Activated CD8-positive, alpha-beta T cell treated with anti-CD3 and anti-CD28 coated beads for 36 hours (primary cell): ENCODE measurements at regions not wholly inside any gene's neighbourhood (a gene's known extent, or its start where the extent isn't known, plus 50 kb on each side); places are given as distances from the start of the nearest gene placed in this dataset.
"Not testable (repeated sequence)": the region's sequence is repeated elsewhere in the genome, so short reads cannot be mapped to it uniquely, and the experiment has no call there.

Experiments
- ATAC-seq: fragments of 200-7000 bp; cut with Tn5 transposase; one replicate; pipeline ENCODE4 v1.10.0; 2021; ENCODE audit warnings: mild to moderate bottlenecking, moderate library complexity
- CTCF ChIA-PET: fragments of 350-600 bp; sonication (Branson Sonifier 250); formaldehyde crosslinking; loops from one replicate; lab custom pipeline; 2021; ENCODE audit warnings: antibody characterized with exemption; lab: Charles Lee
- POLR2A ChIA-PET: fragments of 350-600 bp; sonication (Branson Sonifier 250); formaldehyde crosslinking; loops from one replicate; lab custom pipeline; 2021; ENCODE audit warnings: antibody characterized with exemption; lab: Charles Lee
- DNase-seq: peaks from one replicate; pipeline ENCODE4 v3.0.0-alpha.2; 2020
- H3K27ac Mint-ChIP-seq: one replicate; pipeline ENCODE4 v1.8.0; 2021; ENCODE audit warnings: mild to moderate bottlenecking, mixed read lengths
- H3K27me3 Mint-ChIP-seq: one replicate; pipeline ENCODE4 v1.8.0; 2021; ENCODE audit warnings: mixed read lengths
- H3K36me3 Mint-ChIP-seq: one replicate; pipeline ENCODE4 v1.8.0; 2021; ENCODE audit warnings: low read depth, mixed read lengths
- H3K4me1 Mint-ChIP-seq: one replicate; pipeline ENCODE4 v1.8.0; 2021; ENCODE audit warnings: low read depth, mixed read lengths
- H3K4me3 Mint-ChIP-seq: one replicate; pipeline ENCODE4 v1.8.0; 2021; ENCODE audit warnings: mild to moderate bottlenecking, moderate library complexity, mixed read lengths
- H3K9me3 Mint-ChIP-seq: one replicate; pipeline ENCODE4 v1.8.0; 2021; ENCODE audit warnings: mixed read lengths
- intact Hi-C: fragments of 100-400 bp; cut with micrococcal nuclease; formaldehyde crosslinking; loops from one replicate; pipeline ENCODE4 v1.10.0; 2022
- TF ChIP-seq, protein P1 (sequence below): fragments of 200-600 bp; IDR thresholded peaks from one replicate; pipeline ENCODE4 v1.8.0; 2022; ENCODE audit warnings: antibody characterized with exemption, mild to moderate bottlenecking

GRCh38 chr9:15069106-15069505 lies 158.9 kb upstream of the FREM1 start:
- intact Hi-C loops = no loop called here
- TF ChIP-seq, protein P1, sequence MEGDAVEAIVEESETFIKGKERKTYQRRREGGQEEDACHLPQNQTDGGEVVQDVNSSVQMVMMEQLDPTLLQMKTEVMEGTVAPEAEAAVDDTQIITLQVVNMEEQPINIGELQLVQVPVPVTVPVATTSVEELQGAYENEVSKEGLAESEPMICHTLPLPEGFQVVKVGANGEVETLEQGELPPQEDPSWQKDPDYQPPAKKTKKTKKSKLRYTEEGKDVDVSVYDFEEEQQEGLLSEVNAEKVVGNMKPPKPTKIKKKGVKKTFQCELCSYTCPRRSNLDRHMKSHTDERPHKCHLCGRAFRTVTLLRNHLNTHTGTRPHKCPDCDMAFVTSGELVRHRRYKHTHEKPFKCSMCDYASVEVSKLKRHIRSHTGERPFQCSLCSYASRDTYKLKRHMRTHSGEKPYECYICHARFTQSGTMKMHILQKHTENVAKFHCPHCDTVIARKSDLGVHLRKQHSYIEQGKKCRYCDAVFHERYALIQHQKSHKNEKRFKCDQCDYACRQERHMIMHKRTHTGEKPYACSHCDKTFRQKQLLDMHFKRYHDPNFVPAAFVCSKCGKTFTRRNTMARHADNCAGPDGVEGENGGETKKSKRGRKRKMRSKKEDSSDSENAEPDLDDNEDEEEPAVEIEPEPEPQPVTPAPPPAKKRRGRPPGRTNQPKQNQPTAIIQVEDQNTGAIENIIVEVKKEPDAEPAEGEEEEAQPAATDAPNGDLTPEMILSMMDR = no peak
- Mint-ChIP-seq H3K4me1 (no peaks in the 10 kb centered on the region), H3K9me3 (no peaks in the 10 kb centered on the region), H3K4me3 (no peak overlapping the region), H3K27me3 (peaks cover 2% of the 10 kb centered on the region), H3K27ac (no peak overlapping the region), H3K36me3 (no peaks in the 10 kb centered on the region)
- no peak for DNase-seq
- CTCF ChIA-PET = interaction anchor here (1.6 kb wide), 1 partner anchor 66 kb away, joined by 4 read pairs; no protein-coding TSS in a partner anchor
- POLR2A ChIA-PET = no interaction called here
- ATAC-seq = no peak

DNA sequence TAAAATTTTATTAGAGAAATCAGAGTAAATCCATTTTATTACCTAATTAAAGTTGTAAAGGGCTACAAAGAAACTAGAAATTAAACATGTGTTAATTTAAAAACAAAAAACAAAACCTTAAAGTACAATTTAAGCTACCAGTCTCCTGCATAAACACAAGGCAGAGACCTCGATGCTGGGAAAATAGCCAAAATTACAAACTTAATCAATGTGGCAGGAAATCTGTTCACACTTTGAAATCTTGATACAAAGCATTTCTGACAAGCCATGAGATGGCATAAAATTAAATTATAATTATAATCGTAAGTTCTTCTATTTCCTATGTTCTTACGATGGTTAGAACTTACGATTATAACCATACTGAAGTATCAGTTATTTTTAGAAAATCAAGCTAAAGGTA lies 158.0 kb upstream of the FREM1 start:
- POLR2A ChIA-PET = no interaction called here
- H3K9me3 Mint-ChIP-seq = no peaks in the 10 kb centered on the region
- intact Hi-C loops = no loop called here
- CTCF ChIA-PET = no interaction called here
- ATAC-seq = no peak
- TF ChIP-seq, protein P1 = no peak
- peaks cover 2% of the 10 kb centered on the region for H3K27me3 Mint-ChIP-seq
- H3K27ac Mint-ChIP-seq = no peak overlapping the region
- no peak for DNase-seq
- no peak overlapping the region for H3K4me3 Mint-ChIP-seq
- no peaks in the 10 kb centered on the region for H3K36me3 Mint-ChIP-seq
- no peaks in the 10 kb centered on the region for H3K4me1 Mint-ChIP-seq

DNA sequence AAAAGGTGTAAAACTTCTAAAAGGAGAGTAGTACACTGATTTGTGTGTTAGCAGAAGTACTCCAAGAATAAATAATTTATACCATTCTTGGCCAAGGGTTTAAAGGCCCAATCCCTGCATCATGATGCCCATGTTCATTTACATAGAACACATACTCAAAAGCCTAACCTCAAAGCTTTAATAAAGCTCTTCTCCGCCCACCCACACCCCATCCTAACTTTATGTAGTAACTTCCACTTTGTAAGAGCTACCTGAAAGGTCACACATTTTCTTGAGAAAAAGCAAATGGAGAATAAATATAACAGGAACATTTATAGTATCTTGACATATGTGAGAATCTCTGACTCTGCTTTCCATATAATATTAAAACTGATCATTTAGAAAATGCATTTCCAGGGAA lies 148.8 kb upstream of the FREM1 start:
- Mint-ChIP-seq H3K36me3 (no peaks in the 10 kb centered on the region), H3K27ac (no peak overlapping the region), H3K4me3 (no peak overlapping the region), H3K4me1 (no peaks in the 10 kb centered on the region), H3K27me3 (peaks cover 6% of the 10 kb centered on the region), H3K9me3 (no peaks in the 10 kb centered on the region)
- DNase-seq (no peak), ATAC-seq (no peak)
- intact Hi-C loops = no loop called here
- CTCF ChIA-PET = interaction anchor here (0.6 to 0.7 kb wide), 2 partner anchors 26 to 84 kb away, joined by 3 read pairs; no protein-coding TSS in a partner anchor
- POLR2A ChIA-PET = no interaction called here
- TF ChIP-seq, protein P1 = no peak

DNA sequence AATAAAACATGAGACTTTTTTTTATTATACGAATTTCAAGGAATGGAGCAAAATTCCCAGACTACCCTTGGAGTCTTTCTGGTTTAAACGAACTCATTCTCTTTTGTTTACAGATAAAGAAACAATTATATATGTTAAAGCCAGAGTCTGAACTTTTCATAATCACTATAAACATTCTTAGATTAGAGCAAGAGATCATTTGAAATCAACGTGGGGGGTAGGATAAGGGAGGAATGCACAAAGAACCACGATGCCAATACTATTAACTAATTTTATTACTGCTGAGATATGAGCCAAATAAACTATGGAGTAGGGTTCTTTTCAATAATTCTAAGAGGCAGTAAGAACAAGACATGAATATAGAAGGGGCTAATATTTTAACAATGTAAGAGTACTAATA lies 148.0 kb upstream of the FREM1 start:
- no peaks in the 10 kb centered on the region for H3K4me1 Mint-ChIP-seq
- peaks cover 6% of the 10 kb centered on the region for H3K27me3 Mint-ChIP-seq
- H3K9me3 Mint-ChIP-seq = no peaks in the 10 kb centered on the region
- no peaks in the 10 kb centered on the region for H3K36me3 Mint-ChIP-seq
- no peak overlapping the region for H3K4me3 Mint-ChIP-seq
- no peak overlapping the region for H3K27ac Mint-ChIP-seq
- DNase-seq (no peak), ATAC-seq (no peak)
- TF ChIP-seq, protein P1 = no peak
- CTCF ChIA-PET = no interaction called here
- intact Hi-C loops = no loop called here
- POLR2A ChIA-PET = no interaction called here

DNA sequence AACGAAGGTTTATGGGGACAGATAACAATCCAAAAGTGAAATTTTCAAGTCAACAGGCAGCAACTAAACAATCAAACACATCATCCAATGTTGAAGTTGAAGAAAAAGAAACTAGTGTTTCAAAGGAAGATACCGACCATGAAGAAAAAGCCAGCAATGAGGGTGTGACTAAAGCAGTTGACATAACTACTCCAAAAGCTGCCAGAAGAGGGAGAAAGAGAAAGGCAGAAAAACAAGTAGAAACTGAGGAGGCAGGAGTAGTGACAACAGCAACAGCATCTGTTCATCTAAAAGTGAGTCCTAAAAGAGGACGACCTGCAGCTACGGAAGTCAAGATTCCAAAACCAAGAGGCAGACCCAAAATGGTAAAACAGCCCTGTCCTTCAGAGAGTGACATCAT lies 145.1 kb upstream of the FREM1 start:
- POLR2A ChIA-PET, H3K9me3 Mint-ChIP-seq, ATAC-seq, DNase-seq, H3K36me3 Mint-ChIP-seq, H3K4me3 Mint-ChIP-seq, H3K27ac Mint-ChIP-seq, H3K27me3 Mint-ChIP-seq, H3K4me1 Mint-ChIP-seq, CTCF ChIA-PET, intact Hi-C loops: not testable (repeated sequence)

GRCh38 chr9:15048772-15049171 lies 138.5 kb upstream of the FREM1 start:
- peaks cover 5% of the 10 kb centered on the region for H3K27me3 Mint-ChIP-seq
- no peaks in the 10 kb centered on the region for H3K9me3 Mint-ChIP-seq
- no peak overlapping the region for H3K27ac Mint-ChIP-seq
- ChIA-PET CTCF (interaction anchor here (1.2 kb wide), 1 partner anchor 86 kb away, joined by 3 read pairs; no protein-coding TSS in a partner anchor), POLR2A (no interaction called here)
- no peaks in the 10 kb centered on the region for H3K36me3 Mint-ChIP-seq
- no peaks in the 10 kb centered on the region for H3K4me1 Mint-ChIP-seq
- DNase-seq = no peak
- intact Hi-C loops = no loop called here
- TF ChIP-seq, protein P1 = no peak
- no peak for ATAC-seq
- H3K4me3 Mint-ChIP-seq = no peak overlapping the region
